ENCODE measurements at regions not wholly inside any gene's neighbourhood (a gene's known extent, or its start where the extent isn't known, plus 50 kb on each side); places are given as distances from the start of the nearest gene placed in this dataset.
A peak's percentile ranks its signal among the peaks of the same experiment; 100 is the strongest.
"Not testable (repeated sequence)": the region's sequence is repeated elsewhere in the genome, so short reads cannot be mapped to it uniquely, and the experiment has no call there.

GRCh38 chr13:72571191-72571590, 156.2 kb downstream of the MZT1 start:
- DNase-seq, result no peak

GRCh38 chr13:72570019-72570418, 157.4 kb downstream of the MZT1 start:
- no peak for DNase-seq

GRCh38 chr13:72567566-72567965, 159.9 kb downstream of the MZT1 start:
- no peak for DNase-seq

GRCh38 chr13:72566526-72566925, 160.9 kb downstream of the MZT1 start:
- no peak for DNase-seq

GRCh38 chr13:72565893-72566292, 161.5 kb downstream of the MZT1 start:
- peak; percentile 5 for DNase-seq

GRCh38 chr13:72562686-72563085, 164.7 kb downstream of the MZT1 start:
- DNase-seq, result no peak

GRCh38 chr13:72561791-72562190, 165.6 kb downstream of the MZT1 start:
- DNase-seq, result no peak

GRCh38 chr13:72559716-72560115, 167.7 kb downstream of the MZT1 start:
- DNase-seq, result no peak

- DNase-seq, result no peak
These were observed 170.5 kb downstream of the MZT1 start for GRCh38 chr13:72556945-72557344.

- no peak for DNase-seq
These were observed 171.8 kb downstream of the MZT1 start for GRCh38 chr13:72555601-72556000.

- no peak for DNase-seq
These were observed 174.7 kb downstream of the MZT1 start for GRCh38 chr13:72552731-72553130.

GRCh38 chr13:72545895-72546294, 181.5 kb downstream of the MZT1 start:
- not testable (repeated sequence) for DNase-seq

GRCh38 chr13:72545030-72545719, 182.3 kb downstream of the MZT1 start:
- no peak for DNase-seq

GRCh38 chr13:72544042-72544441, 183.4 kb downstream of the MZT1 start:
- DNase-seq, result no peak

GRCh38 chr13:72542241-72542640, 185.2 kb downstream of the MZT1 start:
- DNase-seq, result no peak

- DNase-seq, result no peak
These were observed 185.8 kb downstream of the MZT1 start for GRCh38 chr13:72541674-72542073.

- no peak for DNase-seq
These were observed 186.5 kb downstream of the MZT1 start for GRCh38 chr13:72540881-72541280.

GRCh38 chr13:72539925-72540324, 187.5 kb downstream of the MZT1 start:
- no peak for DNase-seq

- no peak for DNase-seq
These were observed 189.6 kb downstream of the MZT1 start for GRCh38 chr13:72537782-72538181.

GRCh38 chr13:72537395-72537780, 190.0 kb downstream of the MZT1 start:
- DNase-seq, result no peak

GRCh38 chr13:72536714-72537394, 190.6 kb downstream of the MZT1 start:
- no peak for DNase-seq

- DNase-seq, result no peak
These were observed 192.3 kb downstream of the MZT1 start for GRCh38 chr13:72534951-72535640.

- DNase-seq, result no peak
These were observed 197.0 kb downstream of the MZT1 start for GRCh38 chr13:72530471-72530870.

GRCh38 chr13:72527333-72527732, 200.1 kb downstream of the MZT1 start:
- DNase-seq, result no peak
